ENCODE measurements at regions not wholly inside any gene's neighbourhood (a gene's known extent, or its start where the extent isn't known, plus 50 kb on each side); places are given as distances from the start of the nearest gene placed in this dataset.

DNA sequence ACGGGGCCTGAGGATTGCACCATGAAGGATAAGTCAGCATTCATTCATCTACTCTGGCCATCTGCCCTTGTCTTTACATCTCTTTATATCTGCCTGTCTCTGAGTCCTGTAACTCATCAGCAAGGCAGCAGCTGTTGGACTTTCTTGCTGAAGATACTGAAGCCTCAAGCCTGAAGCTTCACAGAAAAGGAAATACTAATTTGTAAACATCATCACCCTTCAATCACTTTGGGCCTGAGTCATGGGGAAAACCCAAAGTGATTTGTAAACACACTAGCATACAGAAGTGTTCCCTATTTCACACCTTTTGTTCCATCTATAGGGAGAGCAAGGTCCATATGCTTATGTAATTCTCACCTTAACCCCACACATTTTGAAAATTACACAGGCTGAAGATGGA, 928.2 kb downstream of the EPHA3 start:
- TF ChIP-seq, protein P1, sequence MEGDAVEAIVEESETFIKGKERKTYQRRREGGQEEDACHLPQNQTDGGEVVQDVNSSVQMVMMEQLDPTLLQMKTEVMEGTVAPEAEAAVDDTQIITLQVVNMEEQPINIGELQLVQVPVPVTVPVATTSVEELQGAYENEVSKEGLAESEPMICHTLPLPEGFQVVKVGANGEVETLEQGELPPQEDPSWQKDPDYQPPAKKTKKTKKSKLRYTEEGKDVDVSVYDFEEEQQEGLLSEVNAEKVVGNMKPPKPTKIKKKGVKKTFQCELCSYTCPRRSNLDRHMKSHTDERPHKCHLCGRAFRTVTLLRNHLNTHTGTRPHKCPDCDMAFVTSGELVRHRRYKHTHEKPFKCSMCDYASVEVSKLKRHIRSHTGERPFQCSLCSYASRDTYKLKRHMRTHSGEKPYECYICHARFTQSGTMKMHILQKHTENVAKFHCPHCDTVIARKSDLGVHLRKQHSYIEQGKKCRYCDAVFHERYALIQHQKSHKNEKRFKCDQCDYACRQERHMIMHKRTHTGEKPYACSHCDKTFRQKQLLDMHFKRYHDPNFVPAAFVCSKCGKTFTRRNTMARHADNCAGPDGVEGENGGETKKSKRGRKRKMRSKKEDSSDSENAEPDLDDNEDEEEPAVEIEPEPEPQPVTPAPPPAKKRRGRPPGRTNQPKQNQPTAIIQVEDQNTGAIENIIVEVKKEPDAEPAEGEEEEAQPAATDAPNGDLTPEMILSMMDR (IDR thresholded peaks at IDR 0.05; ENCODE audit: insufficient read depth, low read length): no peak
- TF ChIP-seq, protein P2, sequence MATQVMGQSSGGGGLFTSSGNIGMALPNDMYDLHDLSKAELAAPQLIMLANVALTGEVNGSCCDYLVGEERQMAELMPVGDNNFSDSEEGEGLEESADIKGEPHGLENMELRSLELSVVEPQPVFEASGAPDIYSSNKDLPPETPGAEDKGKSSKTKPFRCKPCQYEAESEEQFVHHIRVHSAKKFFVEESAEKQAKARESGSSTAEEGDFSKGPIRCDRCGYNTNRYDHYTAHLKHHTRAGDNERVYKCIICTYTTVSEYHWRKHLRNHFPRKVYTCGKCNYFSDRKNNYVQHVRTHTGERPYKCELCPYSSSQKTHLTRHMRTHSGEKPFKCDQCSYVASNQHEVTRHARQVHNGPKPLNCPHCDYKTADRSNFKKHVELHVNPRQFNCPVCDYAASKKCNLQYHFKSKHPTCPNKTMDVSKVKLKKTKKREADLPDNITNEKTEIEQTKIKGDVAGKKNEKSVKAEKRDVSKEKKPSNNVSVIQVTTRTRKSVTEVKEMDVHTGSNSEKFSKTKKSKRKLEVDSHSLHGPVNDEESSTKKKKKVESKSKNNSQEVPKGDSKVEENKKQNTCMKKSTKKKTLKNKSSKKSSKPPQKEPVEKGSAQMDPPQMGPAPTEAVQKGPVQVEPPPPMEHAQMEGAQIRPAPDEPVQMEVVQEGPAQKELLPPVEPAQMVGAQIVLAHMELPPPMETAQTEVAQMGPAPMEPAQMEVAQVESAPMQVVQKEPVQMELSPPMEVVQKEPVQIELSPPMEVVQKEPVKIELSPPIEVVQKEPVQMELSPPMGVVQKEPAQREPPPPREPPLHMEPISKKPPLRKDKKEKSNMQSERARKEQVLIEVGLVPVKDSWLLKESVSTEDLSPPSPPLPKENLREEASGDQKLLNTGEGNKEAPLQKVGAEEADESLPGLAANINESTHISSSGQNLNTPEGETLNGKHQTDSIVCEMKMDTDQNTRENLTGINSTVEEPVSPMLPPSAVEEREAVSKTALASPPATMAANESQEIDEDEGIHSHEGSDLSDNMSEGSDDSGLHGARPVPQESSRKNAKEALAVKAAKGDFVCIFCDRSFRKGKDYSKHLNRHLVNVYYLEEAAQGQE (IDR thresholded peaks at IDR 0.05; ENCODE audit: insufficient replicate concordance, low read depth): no peak
- TF ChIP-seq POLR2AphosphoS5 (IDR thresholded peaks at IDR 0.05; ENCODE audit: low read depth): no peak
